ENCODE measurements at regions not wholly inside any gene's neighbourhood (a gene's known extent, or its start where the extent isn't known, plus 50 kb on each side); places are given as distances from the start of the nearest gene placed in this dataset.

- Histone ChIP-seq H3K36me3 (ENCODE audit: control insufficient read depth in 2 of 2, insufficient read depth in 2 of 2, low read length in 2 of 2) (no peaks in the 10 kb centered on the region), H3K9ac (ENCODE audit: low read length in 2 of 2) (no peak overlapping the region), H3K27ac (ENCODE audit: low read length) (no peak overlapping the region), H3K27me3 (ENCODE audit: control insufficient read depth in 1 of 2, insufficient read depth in 2 of 2, low read length in 2 of 2) (no peaks in the 10 kb centered on the region), H3K4me3 (ENCODE audit: low read length in 2 of 2) (no peak overlapping the region), H3K4me1 (ENCODE audit: control insufficient read depth, insufficient read depth, low read length) (no peaks in the 10 kb centered on the region), H3K9me3 (ENCODE audit: control insufficient read depth in 2 of 2, low read length in 2 of 2) (no peaks in the 10 kb centered on the region)
These were observed 53.7 kb upstream of the OTOGL start for GRCh38 chr12:80045594-80045993.

GRCh38 chr12:80044694-80045046 is 54.7 kb upstream of the OTOGL start:
- Histone ChIP-seq H3K9ac (ENCODE audit: low read length in 2 of 2) (no peak overlapping the region), H3K27ac (ENCODE audit: low read length) (peak overlapping the region; percentile 12), H3K4me1 (ENCODE audit: control insufficient read depth, insufficient read depth, low read length) (no peaks in the 10 kb centered on the region)

GRCh38 chr12:80041692-80042091 is 57.6 kb upstream of the OTOGL start:
- no peaks in the 10 kb centered on the region for H3K9me3 ChIP-seq (ENCODE audit: control insufficient read depth in 2 of 2, low read length in 2 of 2)
- no peaks in the 10 kb centered on the region for H3K4me1 ChIP-seq (ENCODE audit: control insufficient read depth, insufficient read depth, low read length)
- no peaks in the 10 kb centered on the region for H3K36me3 ChIP-seq (ENCODE audit: control insufficient read depth in 2 of 2, insufficient read depth in 2 of 2, low read length in 2 of 2)
- no peak overlapping the region for H3K9ac ChIP-seq (ENCODE audit: low read length in 2 of 2)
- no peaks in the 10 kb centered on the region for H3K27me3 ChIP-seq (ENCODE audit: control insufficient read depth in 1 of 2, insufficient read depth in 2 of 2, low read length in 2 of 2)
- H3K4me3 ChIP-seq (ENCODE audit: low read length in 2 of 2): no peak overlapping the region
- peak overlapping the region; percentile 46 for H3K27ac ChIP-seq (ENCODE audit: low read length)

More at GRCh38 chr12:80044694-80045046, 54.7 kb upstream of the OTOGL start:
- no peaks in the 10 kb centered on the region for H3K36me3 ChIP-seq (ENCODE audit: control insufficient read depth in 2 of 2, insufficient read depth in 2 of 2, low read length in 2 of 2)
- H3K4me3 ChIP-seq (ENCODE audit: low read length in 2 of 2): no peak overlapping the region
- H3K9me3 ChIP-seq (ENCODE audit: control insufficient read depth in 2 of 2, low read length in 2 of 2): no peaks in the 10 kb centered on the region
- H3K27me3 ChIP-seq (ENCODE audit: control insufficient read depth in 1 of 2, insufficient read depth in 2 of 2, low read length in 2 of 2): no peaks in the 10 kb centered on the region

- Histone ChIP-seq H3K27me3 (ENCODE audit: control insufficient read depth in 1 of 2, insufficient read depth in 2 of 2, low read length in 2 of 2) (no peaks in the 10 kb centered on the region), H3K27ac (ENCODE audit: low read length) (no peak overlapping the region), H3K4me1 (ENCODE audit: control insufficient read depth, insufficient read depth, low read length) (no peaks in the 10 kb centered on the region), H3K9ac (ENCODE audit: low read length in 2 of 2) (no peak overlapping the region), H3K4me3 (ENCODE audit: low read length in 2 of 2) (no peak overlapping the region), H3K9me3 (ENCODE audit: control insufficient read depth in 2 of 2, low read length in 2 of 2) (no peaks in the 10 kb centered on the region), H3K36me3 (ENCODE audit: control insufficient read depth in 2 of 2, insufficient read depth in 2 of 2, low read length in 2 of 2) (no peaks in the 10 kb centered on the region)
These were observed 58.3 kb upstream of the OTOGL start for GRCh38 chr12:80041071-80041470.

- H3K4me1 ChIP-seq (ENCODE audit: control insufficient read depth, insufficient read depth, low read length): no peaks in the 10 kb centered on the region
- no peak overlapping the region for H3K9ac ChIP-seq (ENCODE audit: low read length in 2 of 2)
- no peaks in the 10 kb centered on the region for H3K36me3 ChIP-seq (ENCODE audit: control insufficient read depth in 2 of 2, insufficient read depth in 2 of 2, low read length in 2 of 2)
- no peaks in the 10 kb centered on the region for H3K9me3 ChIP-seq (ENCODE audit: control insufficient read depth in 2 of 2, low read length in 2 of 2)
- H3K27ac ChIP-seq (ENCODE audit: low read length): peak overlapping the region; percentile 31
- H3K4me3 ChIP-seq (ENCODE audit: low read length in 2 of 2): no peak overlapping the region
- no peaks in the 10 kb centered on the region for H3K27me3 ChIP-seq (ENCODE audit: control insufficient read depth in 1 of 2, insufficient read depth in 2 of 2, low read length in 2 of 2)
These were observed 59.1 kb upstream of the OTOGL start for GRCh38 chr12:80040075-80040738.

- no peaks in the 10 kb centered on the region for H3K9me3 ChIP-seq (ENCODE audit: control insufficient read depth in 2 of 2, low read length in 2 of 2)
- H3K4me3 ChIP-seq (ENCODE audit: low read length in 2 of 2): no peak overlapping the region
These were observed 61.2 kb upstream of the OTOGL start for GRCh38 chr12:80038062-80038560.

GRCh38 chr12:80033448-80033847 is 65.9 kb upstream of the OTOGL start:
- Histone ChIP-seq H3K27ac (ENCODE audit: low read length) (peak overlapping the region; percentile 70), H3K4me1 (ENCODE audit: control insufficient read depth, insufficient read depth, low read length) (no peaks in the 10 kb centered on the region), H3K27me3 (ENCODE audit: control insufficient read depth in 1 of 2, insufficient read depth in 2 of 2, low read length in 2 of 2) (no peaks in the 10 kb centered on the region), H3K4me3 (ENCODE audit: low read length in 2 of 2) (peak overlapping the region in 1 of 2 donors; percentile 31), H3K9ac (ENCODE audit: low read length in 2 of 2) (peak overlapping the region; percentile 1), H3K36me3 (ENCODE audit: control insufficient read depth in 2 of 2, insufficient read depth in 2 of 2, low read length in 2 of 2) (no peaks in the 10 kb centered on the region), H3K9me3 (ENCODE audit: control insufficient read depth in 2 of 2, low read length in 2 of 2) (no peaks in the 10 kb centered on the region)

More at GRCh38 chr12:80038062-80038560, 61.2 kb upstream of the OTOGL start:
- no peaks in the 10 kb centered on the region for H3K4me1 ChIP-seq (ENCODE audit: control insufficient read depth, insufficient read depth, low read length)
- no peak overlapping the region for H3K9ac ChIP-seq (ENCODE audit: low read length in 2 of 2)
- no peaks in the 10 kb centered on the region for H3K27me3 ChIP-seq (ENCODE audit: control insufficient read depth in 1 of 2, insufficient read depth in 2 of 2, low read length in 2 of 2)
- H3K36me3 ChIP-seq (ENCODE audit: control insufficient read depth in 2 of 2, insufficient read depth in 2 of 2, low read length in 2 of 2): no peaks in the 10 kb centered on the region
- H3K27ac ChIP-seq (ENCODE audit: low read length): peak overlapping the region; percentile 66

GRCh38 chr12:80032946-80033345 is 66.4 kb upstream of the OTOGL start:
- no peaks in the 10 kb centered on the region for H3K9me3 ChIP-seq (ENCODE audit: control insufficient read depth in 2 of 2, low read length in 2 of 2)
- H3K36me3 ChIP-seq (ENCODE audit: control insufficient read depth in 2 of 2, insufficient read depth in 2 of 2, low read length in 2 of 2): no peaks in the 10 kb centered on the region
- H3K27ac ChIP-seq (ENCODE audit: low read length): peak overlapping the region; percentile 70
- peak overlapping the region; percentile 1 for H3K9ac ChIP-seq (ENCODE audit: low read length in 2 of 2)
- peak overlapping the region in 1 of 2 donors; percentile 31 for H3K4me3 ChIP-seq (ENCODE audit: low read length in 2 of 2)
- H3K27me3 ChIP-seq (ENCODE audit: control insufficient read depth in 1 of 2, insufficient read depth in 2 of 2, low read length in 2 of 2): no peaks in the 10 kb centered on the region
- no peaks in the 10 kb centered on the region for H3K4me1 ChIP-seq (ENCODE audit: control insufficient read depth, insufficient read depth, low read length)

GRCh38 chr12:80031229-80031628 is 68.1 kb upstream of the OTOGL start:
- Histone ChIP-seq H3K27me3 (ENCODE audit: control insufficient read depth in 1 of 2, insufficient read depth in 2 of 2, low read length in 2 of 2) (no peaks in the 10 kb centered on the region), H3K27ac (ENCODE audit: low read length) (peak overlapping the region; percentile 50), H3K4me3 (ENCODE audit: low read length in 2 of 2) (no peak overlapping the region), H3K9ac (ENCODE audit: low read length in 2 of 2) (no peak overlapping the region), H3K9me3 (ENCODE audit: control insufficient read depth in 2 of 2, low read length in 2 of 2) (no peaks in the 10 kb centered on the region), H3K36me3 (ENCODE audit: control insufficient read depth in 2 of 2, insufficient read depth in 2 of 2, low read length in 2 of 2) (no peaks in the 10 kb centered on the region), H3K4me1 (ENCODE audit: control insufficient read depth, insufficient read depth, low read length) (no peaks in the 10 kb centered on the region)

GRCh38 chr12:80025638-80026037 is 73.7 kb upstream of the OTOGL start:
- H3K27me3 ChIP-seq (ENCODE audit: control insufficient read depth in 1 of 2, insufficient read depth in 2 of 2, low read length in 2 of 2): no peaks in the 10 kb centered on the region
- no peak overlapping the region for H3K9ac ChIP-seq (ENCODE audit: low read length in 2 of 2)
- H3K4me1 ChIP-seq (ENCODE audit: control insufficient read depth, insufficient read depth, low read length): no peaks in the 10 kb centered on the region
- H3K36me3 ChIP-seq (ENCODE audit: control insufficient read depth in 2 of 2, insufficient read depth in 2 of 2, low read length in 2 of 2): no peaks in the 10 kb centered on the region
- no peaks in the 10 kb centered on the region for H3K9me3 ChIP-seq (ENCODE audit: control insufficient read depth in 2 of 2, low read length in 2 of 2)
- no peak overlapping the region for H3K4me3 ChIP-seq (ENCODE audit: low read length in 2 of 2)
- no peak overlapping the region for H3K27ac ChIP-seq (ENCODE audit: low read length)

- no peaks in the 10 kb centered on the region for H3K4me1 ChIP-seq (ENCODE audit: control insufficient read depth, insufficient read depth, low read length)
- H3K9ac ChIP-seq (ENCODE audit: low read length in 2 of 2): no peak overlapping the region
- H3K27me3 ChIP-seq (ENCODE audit: control insufficient read depth in 1 of 2, insufficient read depth in 2 of 2, low read length in 2 of 2): no peaks in the 10 kb centered on the region
- H3K4me3 ChIP-seq (ENCODE audit: low read length in 2 of 2): no peak overlapping the region
- no peaks in the 10 kb centered on the region for H3K9me3 ChIP-seq (ENCODE audit: control insufficient read depth in 2 of 2, low read length in 2 of 2)
- H3K27ac ChIP-seq (ENCODE audit: low read length): no peak overlapping the region
- no peaks in the 10 kb centered on the region for H3K36me3 ChIP-seq (ENCODE audit: control insufficient read depth in 2 of 2, insufficient read depth in 2 of 2, low read length in 2 of 2)
These were observed 79.6 kb upstream of the OTOGL start for GRCh38 chr12:80019691-80020090.

All from stomach smooth muscle (tissue), 2 donors.